ENCODE measurements at regions not wholly inside any gene's neighbourhood (a gene's known extent, or its start where the extent isn't known, plus 50 kb on each side); places are given as distances from the start of the nearest gene placed in this dataset.
"Not testable (repeated sequence)": the region's sequence is repeated elsewhere in the genome, so short reads cannot be mapped to it uniquely, and the experiment has no call there.

GRCh38 chr9:42437057-42437759 is 253.7 kb downstream of the SPATA31A6 start:
- DNase-seq: not testable (repeated sequence)

GRCh38 chr9:42442680-42443079 is 259.2 kb downstream of the SPATA31A6 start:
- not testable (repeated sequence) for DNase-seq

GRCh38 chr9:42443414-42443813 is 260.0 kb downstream of the SPATA31A6 start:
- DNase-seq: not testable (repeated sequence)

- DNase-seq: not testable (repeated sequence)
Measured at GRCh38 chr9:42461436-42461835, 278.0 kb downstream of the SPATA31A6 start.

GRCh38 chr9:42461863-42462262 is 278.4 kb downstream of the SPATA31A6 start:
- DNase-seq: not testable (repeated sequence)

GRCh38 chr9:42463981-42464380 is 280.5 kb downstream of the SPATA31A6 start:
- not testable (repeated sequence) for DNase-seq

- not testable (repeated sequence) for DNase-seq
Measured at GRCh38 chr9:42470577-42470976, 287.1 kb downstream of the SPATA31A6 start.

GRCh38 chr9:42490989-42491388 is 307.5 kb downstream of the SPATA31A6 start:
- DNase-seq: not testable (repeated sequence)

GRCh38 chr9:42502620-42503264 is 319.3 kb downstream of the SPATA31A6 start:
- not testable (repeated sequence) for DNase-seq

- DNase-seq: not testable (repeated sequence)
Measured at GRCh38 chr9:42508111-42508510, 324.7 kb downstream of the SPATA31A6 start.

- DNase-seq: not testable (repeated sequence)
Measured at GRCh38 chr9:42513535-42513934, 330.1 kb downstream of the SPATA31A6 start.

- not testable (repeated sequence) for DNase-seq
Measured at GRCh38 chr9:42534325-42534983, 351.0 kb downstream of the SPATA31A6 start.

GRCh38 chr9:42534984-42535325 is 351.5 kb downstream of the SPATA31A6 start:
- DNase-seq: peak; percentile 50

- not testable (repeated sequence) for DNase-seq
Measured at GRCh38 chr9:42550789-42551357, 367.4 kb downstream of the SPATA31A6 start.

- DNase-seq: not testable (repeated sequence)
Measured at GRCh38 chr9:42568530-42568929, 385.1 kb downstream of the SPATA31A6 start.

- DNase-seq: peak; percentile 1
Measured at GRCh38 chr9:42568942-42569556, 385.6 kb downstream of the SPATA31A6 start.

GRCh38 chr9:42577851-42578250 is 394.4 kb downstream of the SPATA31A6 start:
- DNase-seq: not testable (repeated sequence)

Data from stimulated activated CD4-positive, alpha-beta T cell treated with anti-CD3 and anti-CD28 coated beads, Interleukin-1b, Interleukin-23, amount 100 ng/mL, for 48 hours (primary cell).